OCI-LY1 (cell line): ENCODE measurements at regions not wholly inside any gene's neighbourhood (a gene's known extent, or its start where the extent isn't known, plus 50 kb on each side); places are given as distances from the start of the nearest gene placed in this dataset.

Experiments used
- H2AFZ ChIP-seq: fragments of 200-600 bp; sonication (generic), shearing (Covaris generic); 2 replicates; pipeline ENCODE4 v1.6.0; 2014; ENCODE audit warnings: antibody characterized with exemption, mild to moderate bottlenecking, low read length
- H3F3A ChIP-seq: fragments of 200-600 bp; sonication (generic), shearing (Covaris generic); 2 replicates; pipeline ENCODE4 v1.6.0; 2014; ENCODE audit warnings: mild to moderate bottlenecking, antibody characterized with exemption, low read length, moderate library complexity; ENCODE audit not compliant: insufficient read depth
- H3K27ac ChIP-seq: fragments of 200-600 bp; sonication (generic); 2 replicates; pipeline ENCODE4 v1.5.1; 2014; ENCODE audit warnings: low read length, mixed run types, mild to moderate bottlenecking, low read depth; ENCODE audit not compliant: poor library complexity, severe bottlenecking
- H3K27me3 ChIP-seq: fragments of 200-600 bp; sonication (generic); 2 replicates; pipeline ENCODE4 v1.6.0; 2014; ENCODE audit warnings: antibody characterized with exemption, mild to moderate bottlenecking, low read length, moderate library complexity; ENCODE audit not compliant: insufficient read depth
- H3K36me3 ChIP-seq: fragments of 200-600 bp; sonication (generic); 2 replicates; pipeline ENCODE4 v1.6.1; 2014; ENCODE audit warnings: mild to moderate bottlenecking, antibody characterized with exemption, low read length, moderate library complexity, mixed read lengths; ENCODE audit not compliant: insufficient read depth
- H3K4me1 ChIP-seq: fragments of 200-600 bp; sonication (generic); 2 replicates; pipeline ENCODE4 v1.5.1; 2014; ENCODE audit warnings: mild to moderate bottlenecking, low read length, moderate library complexity; ENCODE audit not compliant: insufficient read depth, severe bottlenecking
- H3K4me2 ChIP-seq: fragments of 200-600 bp; sonication (generic), shearing (Covaris generic); 2 replicates; pipeline ENCODE4 v1.6.1; 2014; ENCODE audit warnings: low read length
- H3K4me3 ChIP-seq: fragments of 200-600 bp; sonication (generic); 2 replicates; pipeline ENCODE4 v1.5.1; 2014; ENCODE audit warnings: low read length, low read depth, mild to moderate bottlenecking, mixed read lengths; ENCODE audit not compliant: poor library complexity, severe bottlenecking
- H3K79me2 ChIP-seq: fragments of 200-600 bp; shearing (Covaris generic); 2 replicates; pipeline ENCODE4 v1.6.1; 2016; ENCODE audit warnings: mixed run types, low read length, mixed read lengths; ENCODE audit not compliant: insufficient read depth
- H3K9ac ChIP-seq: fragments of 200-600 bp; sonication (generic), shearing (Covaris generic); 2 replicates; pipeline ENCODE4 v1.6.1; 2014; ENCODE audit warnings: mild to moderate bottlenecking, low read length, mixed read lengths
- H3K9me2 ChIP-seq: fragments of 200-600 bp; sonication (generic), shearing (Covaris generic); 2 replicates; pipeline ENCODE4 v1.6.1; 2014; ENCODE audit warnings: low read depth, mild to moderate bottlenecking, low read length, mixed read lengths
- H3K9me3 ChIP-seq: fragments of 200-600 bp; shearing (Covaris generic); 2 replicates; pipeline ENCODE4 v1.6.1; 2014; ENCODE audit warnings: low read length, mixed read lengths
- H4K20me1 ChIP-seq: fragments of 200-600 bp; sonication (generic), shearing (Covaris generic); 2 replicates; pipeline ENCODE4 v1.6.0; 2016; ENCODE audit warnings: mild to moderate bottlenecking, low read length; ENCODE audit not compliant: insufficient read depth
- EZH2 ChIP-seq: fragments of 200-600 bp; sonication (generic), shearing (Covaris generic); IDR thresholded peaks from 2 replicates; pipeline ENCODE4 v1.8.0; 2017; ENCODE audit warnings: borderline replicate concordance, mixed run types, mild to moderate bottlenecking, antibody characterized with exemption, low read length, moderate library complexity, mixed read lengths
- TF ChIP-seq, protein P1 (sequence below): fragments of 200-600 bp; sonication (generic), shearing (Covaris generic); IDR thresholded peaks from 2 replicates; pipeline ENCODE4 v1.5.1; 2017; ENCODE audit warnings: mild to moderate bottlenecking, antibody characterized with exemption, low read length, moderate library complexity, mixed read lengths

DNA sequence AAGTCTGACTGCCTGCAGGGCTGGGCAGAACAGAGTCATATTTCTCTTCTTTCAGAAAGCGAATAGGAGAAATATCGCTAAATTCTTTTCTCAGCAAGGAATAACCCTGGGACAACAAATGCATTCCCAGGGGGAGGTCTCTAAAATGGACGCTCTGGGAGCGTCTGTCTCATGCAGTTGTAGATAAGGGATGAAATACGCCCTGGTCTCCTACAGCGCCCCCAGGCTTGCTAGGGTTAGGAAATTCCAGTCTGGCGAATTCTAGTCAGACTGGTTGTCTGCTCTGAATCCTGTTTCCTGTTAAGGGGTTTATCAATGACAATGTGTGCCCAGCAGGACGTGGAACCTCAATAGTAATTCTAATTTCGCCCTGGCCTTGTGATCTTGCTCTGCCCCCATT, 1214.1 kb downstream of the DIAPH3 start:
- Histone ChIP-seq H2AFZ (no peak overlapping the region), H3K27me3 (no peaks in the 10 kb centered on the region), H3K4me1 (peaks cover 7% of the 10 kb centered on the region), H3K9me3 (no peaks in the 10 kb centered on the region), H3K9ac (no peak overlapping the region), H3K9me2 (no peaks in the 10 kb centered on the region), H3K4me3 (no peak overlapping the region), H3K36me3 (no peaks in the 10 kb centered on the region), H4K20me1 (no peaks in the 10 kb centered on the region), H3K4me2 (no peak overlapping the region), H3K27ac (no peak overlapping the region), H3F3A (no peaks in the 10 kb centered on the region), H3K79me2 (no peaks in the 10 kb centered on the region)
- TF ChIP-seq, protein P1, sequence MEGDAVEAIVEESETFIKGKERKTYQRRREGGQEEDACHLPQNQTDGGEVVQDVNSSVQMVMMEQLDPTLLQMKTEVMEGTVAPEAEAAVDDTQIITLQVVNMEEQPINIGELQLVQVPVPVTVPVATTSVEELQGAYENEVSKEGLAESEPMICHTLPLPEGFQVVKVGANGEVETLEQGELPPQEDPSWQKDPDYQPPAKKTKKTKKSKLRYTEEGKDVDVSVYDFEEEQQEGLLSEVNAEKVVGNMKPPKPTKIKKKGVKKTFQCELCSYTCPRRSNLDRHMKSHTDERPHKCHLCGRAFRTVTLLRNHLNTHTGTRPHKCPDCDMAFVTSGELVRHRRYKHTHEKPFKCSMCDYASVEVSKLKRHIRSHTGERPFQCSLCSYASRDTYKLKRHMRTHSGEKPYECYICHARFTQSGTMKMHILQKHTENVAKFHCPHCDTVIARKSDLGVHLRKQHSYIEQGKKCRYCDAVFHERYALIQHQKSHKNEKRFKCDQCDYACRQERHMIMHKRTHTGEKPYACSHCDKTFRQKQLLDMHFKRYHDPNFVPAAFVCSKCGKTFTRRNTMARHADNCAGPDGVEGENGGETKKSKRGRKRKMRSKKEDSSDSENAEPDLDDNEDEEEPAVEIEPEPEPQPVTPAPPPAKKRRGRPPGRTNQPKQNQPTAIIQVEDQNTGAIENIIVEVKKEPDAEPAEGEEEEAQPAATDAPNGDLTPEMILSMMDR: no peak
- no peak for TF ChIP-seq EZH2

DNA sequence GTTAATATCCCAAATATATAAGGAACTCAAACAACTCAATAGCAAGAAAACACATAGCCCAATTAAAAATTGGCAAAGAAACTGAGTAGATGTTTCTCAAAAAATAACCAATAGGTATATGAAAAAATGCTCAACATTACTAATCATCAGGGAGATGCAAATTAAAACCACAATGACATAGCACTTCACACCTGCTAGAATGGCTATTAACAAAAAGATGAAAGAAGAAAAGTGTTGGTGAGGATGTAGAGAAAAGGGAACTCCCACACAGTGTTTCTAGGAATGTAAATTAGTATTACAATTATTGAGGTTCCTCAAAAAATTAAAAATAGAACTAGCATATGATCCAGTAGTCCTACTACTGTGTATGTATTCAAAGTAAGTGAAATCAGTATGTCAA, 1212.8 kb downstream of the DIAPH3 start:
- Histone ChIP-seq H3F3A (no peaks in the 10 kb centered on the region), H3K27ac (no peak overlapping the region), H3K9me3 (no peaks in the 10 kb centered on the region), H3K4me3 (no peak overlapping the region), H4K20me1 (no peaks in the 10 kb centered on the region), H3K36me3 (no peaks in the 10 kb centered on the region), H3K9me2 (no peaks in the 10 kb centered on the region), H3K9ac (no peak overlapping the region), H3K27me3 (no peaks in the 10 kb centered on the region), H3K79me2 (no peaks in the 10 kb centered on the region), H3K4me2 (no peak overlapping the region), H3K4me1 (peaks cover 7% of the 10 kb centered on the region), H2AFZ (no peak overlapping the region)
- TF ChIP-seq EZH2: no peak
- TF ChIP-seq, protein P1: no peak

DNA sequence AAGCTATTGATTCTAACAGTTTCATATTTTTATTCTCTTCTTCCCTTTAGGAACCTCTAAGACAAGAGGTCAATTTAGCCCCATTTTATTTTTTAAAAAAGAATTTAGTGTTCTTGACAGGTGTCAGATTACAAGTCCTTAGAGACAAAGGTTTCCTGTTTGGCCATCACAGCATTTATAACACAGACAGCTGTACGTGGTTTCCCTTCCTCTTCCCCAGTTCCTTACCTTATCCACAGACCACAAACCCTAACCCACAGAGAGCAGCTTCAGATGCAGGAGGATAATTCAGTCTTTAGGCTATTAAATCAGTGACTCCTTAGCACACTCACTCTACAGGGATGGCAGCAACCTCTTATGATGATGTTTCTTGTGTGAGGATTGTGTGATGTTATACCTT, 1210.1 kb downstream of the DIAPH3 start:
- Histone ChIP-seq H2AFZ (no peak overlapping the region), H3F3A (no peaks in the 10 kb centered on the region), H3K27ac (no peak overlapping the region), H4K20me1 (no peaks in the 10 kb centered on the region), H3K9me2 (no peaks in the 10 kb centered on the region), H3K9ac (no peak overlapping the region), H3K9me3 (no peaks in the 10 kb centered on the region), H3K4me1 (peaks cover 7% of the 10 kb centered on the region), H3K4me3 (no peak overlapping the region), H3K79me2 (no peaks in the 10 kb centered on the region), H3K4me2 (no peak overlapping the region), H3K36me3 (no peaks in the 10 kb centered on the region), H3K27me3 (no peaks in the 10 kb centered on the region)
- TF ChIP-seq, protein P1: no peak
- no peak for TF ChIP-seq EZH2
